ENCODE measurements at regions not wholly inside any gene's neighbourhood (a gene's known extent, or its start where the extent isn't known, plus 50 kb on each side); places are given as distances from the start of the nearest gene placed in this dataset.
A peak's percentile ranks its signal among the peaks of the same experiment; 100 is the strongest.

- intact Hi-C loops (cut with micrococcal nuclease; ENCODE audit: unreplicated experiment): no loop called here
- Histone ChIP-seq H3K4me3 (ENCODE audit: low read depth in 2 of 2, low read length in 2 of 2) (no peak overlapping the region), H3K27ac (ENCODE audit: low read length) (no peak overlapping the region), H3K27me3 (ENCODE audit: control insufficient read depth, insufficient read depth, low read length) (no peaks in the 10 kb centered on the region), H3K36me3 (ENCODE audit: control insufficient read depth, insufficient read depth, low read length) (no peaks in the 10 kb centered on the region), H3K4me1 (ENCODE audit: control insufficient read depth, insufficient read depth, low read length) (no peaks in the 10 kb centered on the region), H3K9me3 (ENCODE audit: control insufficient read depth, insufficient read depth, low read depth, low read length) (no peaks in the 10 kb centered on the region)
- peak; percentile 55 for DNase-seq (ENCODE audit: low read depth, low spot score)
- in situ Hi-C loops (cut with HindIII; ENCODE audit: low pct_unique_long_range_greater_than_20kb, low sequenced_read_pairs): no loop called here
- no peak for ATAC-seq
- POLR2A ChIA-PET: no interaction called here
- no TSS peak for BruUV-seq (replicated peaks)
- TF ChIP-seq TCF7L2 (IDR thresholded peaks at IDR 0.05; ENCODE audit: low read depth, low read length): no peak
- TF ChIP-seq SIN3A (IDR thresholded peaks at IDR 0.05; ENCODE audit: borderline replicate concordance, insufficient read depth, low read depth, low read length): no peak
- TF ChIP-seq POLR2AphosphoS5 (IDR thresholded peaks at IDR 0.05; ENCODE audit: low read depth, low read length): no peak
- CTCF ChIA-PET: no interaction called here
These were observed 714.8 kb downstream of the TLR4 start for GRCh38 chr9:118418887-118419565.

GRCh38 chr9:118419676-118420075 lies 715.5 kb downstream of the TLR4 start:
- DNase-seq (ENCODE audit: low read depth, low spot score): no peak
- intact Hi-C loops (cut with micrococcal nuclease; ENCODE audit: unreplicated experiment): no loop called here
- H3K9me3 ChIP-seq (ENCODE audit: control insufficient read depth, insufficient read depth, low read depth, low read length): no peaks in the 10 kb centered on the region

More at GRCh38 chr9:118419676-118420075, 715.5 kb downstream of the TLR4 start:
- H3K36me3 ChIP-seq (ENCODE audit: control insufficient read depth, insufficient read depth, low read length): no peaks in the 10 kb centered on the region
- ATAC-seq: no peak
- H3K4me1 ChIP-seq (ENCODE audit: control insufficient read depth, insufficient read depth, low read length): no peaks in the 10 kb centered on the region
- H3K4me3 ChIP-seq (ENCODE audit: low read depth in 2 of 2, low read length in 2 of 2): no peak overlapping the region
- ChIA-PET POLR2A (no interaction called here), CTCF (no interaction called here)
- H3K27ac ChIP-seq (ENCODE audit: low read length): no peak overlapping the region
- no TSS peak for BruUV-seq (replicated peaks)
- TF ChIP-seq SIN3A (IDR thresholded peaks at IDR 0.05; ENCODE audit: borderline replicate concordance, insufficient read depth, low read depth, low read length) (no peak), REST (IDR thresholded peaks at IDR 0.05; ENCODE audit: insufficient read depth in 1 of 2, low read depth in 2 of 2, low read length in 1 of 2) (no peak), CTCF (IDR thresholded peaks at IDR 0.05) (no peak), TCF7L2 (IDR thresholded peaks at IDR 0.05; ENCODE audit: low read depth, low read length) (no peak), POLR2AphosphoS5 (IDR thresholded peaks at IDR 0.05; ENCODE audit: low read depth, low read length) (no peak)
- in situ Hi-C loops (cut with HindIII; ENCODE audit: low pct_unique_long_range_greater_than_20kb, low sequenced_read_pairs): no loop called here
- no peaks in the 10 kb centered on the region for H3K27me3 ChIP-seq (ENCODE audit: control insufficient read depth, insufficient read depth, low read length)

Measured in Panc1 (cell line).